ENCODE measurements at regions not wholly inside any gene's neighbourhood (a gene's known extent, or its start where the extent isn't known, plus 50 kb on each side); places are given as distances from the start of the nearest gene placed in this dataset.
A peak's percentile ranks its signal among the peaks of the same experiment; 100 is the strongest.
"Not testable (repeated sequence)": the region's sequence is repeated elsewhere in the genome, so short reads cannot be mapped to it uniquely, and the experiment has no call there.

DNA sequence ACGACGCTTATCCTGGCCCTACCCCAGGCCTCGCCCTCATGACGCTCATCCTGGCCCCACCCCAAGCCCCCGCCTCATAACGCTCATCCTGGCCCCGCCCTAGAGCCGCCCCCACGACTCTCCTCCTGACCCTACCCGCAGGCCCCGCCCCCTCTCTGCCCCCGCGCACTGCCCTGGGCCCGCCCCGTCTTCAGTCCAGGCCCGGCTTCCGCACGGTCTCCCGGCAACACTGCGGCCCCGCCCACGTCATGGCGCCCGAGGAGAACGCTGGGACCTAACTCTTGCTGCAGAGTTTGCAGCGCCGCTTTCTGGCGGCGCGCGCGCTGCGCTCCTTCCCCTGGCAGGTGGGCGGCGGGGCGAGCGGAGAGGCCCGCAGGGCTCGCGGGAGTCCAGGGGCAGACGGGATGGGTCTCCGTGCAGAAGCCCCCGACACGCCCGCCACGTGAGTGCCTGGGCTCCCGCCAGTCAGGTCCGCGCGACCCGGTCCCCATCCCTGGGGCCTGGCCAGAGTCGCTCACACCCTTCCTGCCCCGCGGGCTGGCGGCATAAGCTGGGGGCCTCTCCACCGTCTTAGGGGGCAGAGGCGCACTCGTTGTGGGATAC is 52.5 kb upstream of the ROPN1B start:
- Histone ChIP-seq H3K9ac (peak overlapping the region; percentile 79), H4K20me1 (ENCODE audit: insufficient read depth) (no peaks in the 10 kb centered on the region), H3K79me2 (ENCODE audit: insufficient read depth, low read depth) (no peaks in the 10 kb centered on the region), H3K27ac (peak overlapping the region; percentile 81), H3K4me3 (IDR thresholded peaks at IDR 0.05; ENCODE audit: insufficient read depth, low read depth, low read length) (peak overlapping the region; percentile 68), H3K36me3 (ENCODE audit: insufficient read depth) (no peaks in the 10 kb centered on the region), H3K27me3 (ENCODE audit: insufficient read depth, low read depth) (no peaks in the 10 kb centered on the region), H3K4me2 (peak overlapping the region; percentile 94), H2AFZ (ENCODE audit: low read depth) (peak overlapping the region; percentile 85), H3K4me1 (ENCODE audit: low read depth, poor library complexity, severe bottlenecking) (peaks cover 18% of the 10 kb centered on the region)
- no peak for TF ChIP-seq CTCF (conservative IDR thresholded peaks at IDR 0.05; ENCODE audit: low read depth, low read length)

- Histone ChIP-seq H3K4me2 (peak overlapping the region; percentile 94), H3K4me3 (IDR thresholded peaks at IDR 0.05; ENCODE audit: insufficient read depth, low read depth, low read length) (peak overlapping the region; percentile 68), H3K27ac (peak overlapping the region; percentile 81), H2AFZ (ENCODE audit: low read depth) (peak overlapping the region; percentile 85), H3K9ac (peak overlapping the region; percentile 79), H3K4me1 (ENCODE audit: low read depth, poor library complexity, severe bottlenecking) (peaks cover 18% of the 10 kb centered on the region)
- H3K27me3 ChIP-seq (ENCODE audit: insufficient read depth, low read depth); H3K79me2 ChIP-seq (ENCODE audit: insufficient read depth, low read depth); H3K36me3 ChIP-seq (ENCODE audit: insufficient read depth); H4K20me1 ChIP-seq (ENCODE audit: insufficient read depth): not testable (repeated sequence)
Measured at GRCh38 chr3:125917020-125917549, 51.9 kb upstream of the ROPN1B start.

DNA sequence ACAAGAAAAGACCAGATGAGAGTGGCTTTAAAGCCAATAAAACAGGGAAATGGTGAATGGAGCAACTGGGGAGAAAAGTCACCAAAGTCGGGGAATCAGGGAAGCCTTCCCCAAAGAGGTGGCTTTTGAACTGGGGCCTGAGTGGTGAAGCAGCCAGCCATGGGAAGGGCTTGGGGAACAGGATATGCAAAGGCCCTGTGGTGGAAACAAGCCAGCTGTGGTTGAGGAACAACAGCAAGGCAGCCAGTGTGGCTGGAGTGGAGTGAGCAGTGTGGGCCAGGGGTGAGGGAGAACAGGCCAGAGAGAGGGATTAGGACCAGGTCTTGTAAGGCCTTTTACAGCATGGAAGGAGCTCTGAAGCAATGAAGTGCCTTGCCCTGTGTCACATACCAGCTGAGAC is 51.0 kb upstream of the ROPN1B start:
- H4K20me1 ChIP-seq (ENCODE audit: insufficient read depth); H3K9ac ChIP-seq; H3K79me2 ChIP-seq (ENCODE audit: insufficient read depth, low read depth); H3K27me3 ChIP-seq (ENCODE audit: insufficient read depth, low read depth); H3K4me2 ChIP-seq; H2AFZ ChIP-seq (ENCODE audit: low read depth); H3K36me3 ChIP-seq (ENCODE audit: insufficient read depth); H3K27ac ChIP-seq; H3K4me3 ChIP-seq (IDR thresholded peaks at IDR 0.05; ENCODE audit: insufficient read depth, low read depth, low read length): not testable (repeated sequence)
- H3K4me1 ChIP-seq (ENCODE audit: low read depth, poor library complexity, severe bottlenecking): peaks cover 18% of the 10 kb centered on the region

GRCh38 chr3:125918451-125918850 is 50.5 kb upstream of the ROPN1B start:
- H3K36me3 ChIP-seq (ENCODE audit: insufficient read depth); H3K79me2 ChIP-seq (ENCODE audit: insufficient read depth, low read depth); H3K27ac ChIP-seq; H3K4me2 ChIP-seq; H2AFZ ChIP-seq (ENCODE audit: low read depth); H3K9ac ChIP-seq; H4K20me1 ChIP-seq (ENCODE audit: insufficient read depth); H3K27me3 ChIP-seq (ENCODE audit: insufficient read depth, low read depth); H3K4me3 ChIP-seq (IDR thresholded peaks at IDR 0.05; ENCODE audit: insufficient read depth, low read depth, low read length): not testable (repeated sequence)
- peaks cover 18% of the 10 kb centered on the region for H3K4me1 ChIP-seq (ENCODE audit: low read depth, poor library complexity, severe bottlenecking)

DNA sequence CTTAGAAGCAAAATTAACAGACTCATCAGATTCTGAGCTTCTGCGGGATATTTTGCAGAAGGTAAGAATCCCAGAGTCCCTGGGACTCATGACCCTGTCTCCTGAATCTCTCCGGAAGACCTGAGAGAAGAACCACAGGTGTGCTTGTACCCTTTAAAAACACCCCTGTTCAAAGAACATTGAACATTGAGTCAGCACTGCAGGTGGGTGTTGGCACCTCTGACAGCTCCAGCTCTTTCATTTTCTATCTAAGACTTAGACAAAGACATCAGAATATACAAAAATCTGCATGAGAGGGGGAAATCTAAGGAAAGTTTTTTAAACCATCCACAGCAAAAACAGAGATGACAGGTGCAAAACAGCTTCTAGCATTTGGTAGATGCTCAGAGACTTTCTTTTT is 50.1 kb upstream of the ROPN1B start:
- not testable (repeated sequence) for H3K27me3 ChIP-seq (ENCODE audit: insufficient read depth, low read depth); H4K20me1 ChIP-seq (ENCODE audit: insufficient read depth); H3K4me3 ChIP-seq (IDR thresholded peaks at IDR 0.05; ENCODE audit: insufficient read depth, low read depth, low read length); H3K36me3 ChIP-seq (ENCODE audit: insufficient read depth); H3K27ac ChIP-seq; H3K9ac ChIP-seq; H3K79me2 ChIP-seq (ENCODE audit: insufficient read depth, low read depth); H2AFZ ChIP-seq (ENCODE audit: low read depth); H3K4me2 ChIP-seq
- peaks cover 18% of the 10 kb centered on the region for H3K4me1 ChIP-seq (ENCODE audit: low read depth, poor library complexity, severe bottlenecking)

Measured in KMS-11 (cell line).